HepG2 (cell line): ENCODE measurements at regions not wholly inside any gene's neighbourhood (a gene's known extent, or its start where the extent isn't known, plus 50 kb on each side); places are given as distances from the start of the nearest gene placed in this dataset.

Experiments used
- ATAC-seq: fragments of 200-7000 bp; cut with Tn5 transposase; 3 replicates; pipeline ENCODE4 v1.9.1; 2020; ENCODE audit warnings: mild to moderate bottlenecking, moderate library complexity
- BruUV-seq: library from RNA; stranded (reverse); fragments of 400-500 nt; replicated peaks from 2 replicates; lab custom pipeline; 2021; lab: Mats Ljungman, UMichigan
- CTCF ChIA-PET: fragments of 300-600 bp; formaldehyde crosslinking; extraction: SDS; loops from one replicate; lab custom pipeline; 2021; ENCODE audit warnings: low total read pairs, inconsistent platforms, low intra/inter-chr PET ratio; lab: Yijun Ruan, JAX
- POLR2A ChIA-PET: fragments of 350-600 bp; sonication (Branson Sonifier 250); formaldehyde crosslinking; loops from one replicate; lab custom pipeline; 2020; ENCODE audit warnings: antibody characterized with exemption, inconsistent platforms; lab: Yijun Ruan, JAX
- DNase-seq: peaks from one replicate; pipeline ENCODE4 v3.0.0-alpha.2; 2015; ENCODE audit warnings: low spot score
- FAIRE-seq: peaks from 3 replicates; lab custom pipeline; 2011; peaks lifted over from hg19 to GRCh38; lab: Jason Lieb, UNC
- H2AFZ ChIP-seq: one replicate; pipeline ENCODE4 v1.6.1; 2011; ENCODE audit warnings: low read length, inconsistent platforms
- H3K27ac ChIP-seq: fragments of 300-600 bp; 3 replicates; pipeline ENCODE4 v1.8.0; 2011; ENCODE audit warnings: mixed run types, mild to moderate bottlenecking, mixed read lengths, low read length, inconsistent platforms; ENCODE audit not compliant: insufficient read depth; ENCODE audit errors: extremely low read length
- H3K27me3 ChIP-seq, 2 experiments: fragments of 200-600 bp in 1 of 2; 2 replicates in 1 of 2; 3 replicates in 1 of 2; pipeline versions ENCODE4 v1.6.0 to v1.8.0; 2011; ENCODE audit warnings: low read length in 2 of 2, mild to moderate bottlenecking in 2 of 2, moderate library complexity in 2 of 2, inconsistent platforms in 1 of 2; ENCODE audit not compliant: insufficient read depth in 2 of 2, control insufficient read depth in 1 of 2
- H3K36me3 ChIP-seq, 2 experiments: fragments of 200-600 bp in 1 of 2; replicated peaks in 1 of 2; 2 replicates in 1 of 2; 3 replicates in 1 of 2; pipeline versions ENCODE4 v1.5.1 to v1.8.0; 2011; ENCODE audit warnings: low read length in 2 of 2, inconsistent platforms in 1 of 2; ENCODE audit not compliant: insufficient read depth in 2 of 2, control insufficient read depth in 1 of 2
- H3K4me1 ChIP-seq: 2 replicates; pipeline ENCODE4 v1.5.1; 2012; ENCODE audit warnings: low read length, inconsistent platforms; ENCODE audit not compliant: insufficient read depth
- H3K4me2 ChIP-seq: 2 replicates; pipeline ENCODE4 v1.6.0; 2011; ENCODE audit warnings: low read depth, low read length, inconsistent platforms
- H3K4me3 ChIP-seq, 3 experiments: fragments of 200-600 bp in 1 of 3; sonication (generic), shearing (Covaris generic) in 1 of 3; replicated peaks in 1 of 3; 2 replicates each; pipeline ENCODE4 v1.5.1; 2011 to 2016; ENCODE audit warnings: low read length in 3 of 3, inconsistent platforms in 2 of 3, low read depth in 2 of 3, mild to moderate bottlenecking in 2 of 3, control low read depth in 1 of 3, mixed read lengths in 1 of 3; ENCODE audit not compliant: insufficient read depth in 1 of 3
- H3K79me2 ChIP-seq: one replicate; pipeline ENCODE4 v1.6.1; 2011; ENCODE audit warnings: low read length, inconsistent platforms; ENCODE audit not compliant: insufficient read depth
- H3K9ac ChIP-seq: 2 replicates; pipeline ENCODE4 v1.6.0; 2011; ENCODE audit warnings: mild to moderate bottlenecking, low read depth, low read length, inconsistent platforms; ENCODE audit not compliant: insufficient read depth
- H3K9me3 ChIP-seq: 2 replicates; pipeline ENCODE4 v1.5.1; 2012; ENCODE audit warnings: mild to moderate bottlenecking, low read length
- H4K20me1 ChIP-seq: 2 replicates; pipeline ENCODE4 v1.6.0; 2011; ENCODE audit warnings: inconsistent platforms, mild to moderate bottlenecking, low read length, moderate library complexity; ENCODE audit not compliant: insufficient read depth
- AHDC1 ChIP-seq: sonication (generic); formaldehyde crosslinking; IDR thresholded peaks from 2 replicates; pipeline ENCODE4 v1.5.1; 2020; ENCODE audit warnings: mild to moderate bottlenecking, missing genetic modification reagents, borderline replicate concordance
- ELF4 ChIP-seq: sonication (generic); formaldehyde crosslinking; IDR thresholded peaks from 2 replicates; pipeline ENCODE4 v1.5.0; 2020; ENCODE audit warnings: missing genetic modification reagents, mild to moderate bottlenecking, moderate library complexity, borderline replicate concordance
- HIVEP1 ChIP-seq: sonication (generic); formaldehyde crosslinking; IDR thresholded peaks from 2 replicates; pipeline ENCODE4 v1.4.0; 2020; ENCODE audit warnings: mild to moderate bottlenecking, missing genetic modification reagents
- WGBS: methylation state at CpG from one replicate; pipeline ENCODE4 v1.1.6; 2017; ENCODE audit warnings: low lambda C conversion rate; 5-methylcytosine and 5-hydroxymethylcytosine counted together
- in situ Hi-C: cut with HindIII; loops from 2 replicates; pipeline ENCODE4 v1.10.0; 2017; ENCODE audit warnings: low pct_unique_long_range_greater_than_20kb; ENCODE audit not compliant: extremely low pct_ligation_motif_present
- intact Hi-C: fragments of 100-400 bp; cut with micrococcal nuclease; formaldehyde crosslinking; loops from one replicate; pipeline ENCODE4 v1.10.0; 2022; ENCODE audit not compliant: unreplicated experiment

DNA sequence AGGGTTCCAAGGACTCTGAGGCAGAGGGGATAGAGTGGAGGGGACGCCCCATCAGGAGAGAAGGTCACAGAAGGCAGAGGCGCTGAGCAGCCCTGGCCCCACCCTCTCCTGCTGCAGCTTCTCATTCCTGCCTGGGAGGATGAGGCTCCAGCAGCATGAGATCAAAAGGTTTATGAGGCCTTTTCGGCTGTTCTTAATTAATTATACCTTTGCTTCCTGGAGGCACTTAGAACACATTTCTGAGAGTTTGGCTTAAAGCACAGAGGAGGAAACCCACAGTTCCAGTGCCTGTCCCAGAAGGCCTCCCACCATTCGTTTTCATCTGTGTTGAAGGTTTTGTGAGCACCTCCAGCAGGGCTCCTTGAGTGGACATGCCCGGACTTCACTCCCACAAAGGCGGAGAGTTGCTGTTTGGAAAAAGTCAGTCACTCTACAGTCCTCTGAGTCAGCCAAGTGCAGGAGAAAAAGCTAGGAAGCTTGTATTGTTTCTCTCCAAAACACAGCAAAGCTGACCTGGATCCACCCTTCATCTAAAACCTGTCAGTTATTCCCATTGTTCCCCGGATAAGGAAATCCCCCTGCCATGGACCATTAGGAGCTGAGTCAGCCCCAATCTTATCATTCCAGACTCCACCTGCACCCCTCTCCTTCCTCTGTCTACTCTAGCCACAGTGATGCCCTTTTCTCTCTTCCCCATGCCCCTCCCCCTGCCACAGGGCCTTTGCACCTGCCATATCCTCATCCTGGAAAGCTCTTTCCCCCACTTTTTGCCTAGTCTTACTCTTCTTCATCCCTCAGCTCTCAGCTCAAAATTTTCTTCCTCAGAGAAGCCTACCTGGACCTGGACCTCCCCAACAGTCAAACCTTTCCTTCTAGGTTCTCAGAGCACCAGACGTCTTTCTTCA lies 276.8 kb downstream of the FBXW7 start:
- DNase-seq (peak; percentile 13), FAIRE-seq (no peak), ATAC-seq (peak; percentile 47; the same call in 1 of the 3 replicates)
- no peak for TF ChIP-seq HIVEP1 (CRISPR knock-in tag)
- TF ChIP-seq ELF4 (CRISPR knock-in tag), result no peak
- no peak for TF ChIP-seq AHDC1 (CRISPR knock-in tag)
- no peaks in the 10 kb centered on the region for H4K20me1 ChIP-seq
- H3K79me2 ChIP-seq, result no peaks in the 10 kb centered on the region
- no peaks in the 10 kb centered on the region for H3K9me3 ChIP-seq
- H3K27ac ChIP-seq, result no peak overlapping the region
- no TSS peak for BruUV-seq
- H3K9ac ChIP-seq, result no peak overlapping the region
- ChIA-PET CTCF (no interaction called here), POLR2A (no interaction called here)
- no peaks in the 10 kb centered on the region for H3K27me3 ChIP-seq
- peak overlapping the region; percentile 90 for H2AFZ ChIP-seq
- in situ Hi-C loops (no loop called here), intact Hi-C loops (no loop called here)
- H3K4me1 ChIP-seq, result peaks cover 17% of the 10 kb centered on the region
- no peaks in the 10 kb centered on the region for H3K36me3 ChIP-seq
- peak overlapping the region in 1 of 3 experiments; percentile 2; a peak in 1 of 6 replicates for H3K4me3 ChIP-seq
- H3K4me2 ChIP-seq, result peak overlapping the region; percentile 54
- 40% methylated on average over 7 of the region's 8 CpGs for WGBS
